Right kidney (tissue), 1 donor: ENCODE measurements at regions not wholly inside any gene's neighbourhood (a gene's known extent, or its start where the extent isn't known, plus 50 kb on each side); places are given as distances from the start of the nearest gene placed in this dataset.
"Not testable (repeated sequence)": the region's sequence is repeated elsewhere in the genome, so short reads cannot be mapped to it uniquely, and the experiment has no call there.

ENCODE experiments used
- DNase-seq: peaks from one replicate; pipeline ENCODE4 v3.0.0-alpha.2; 2016

GRCh38 chr1:238991765-238992495, 394.4 kb upstream of the CHRM3 start:
- DNase-seq, result no peak

GRCh38 chr1:238985312-238985711, 401.1 kb upstream of the CHRM3 start:
- DNase-seq, result no peak

GRCh38 chr1:238982736-238983135, 403.6 kb upstream of the CHRM3 start:
- DNase-seq, result no peak

- DNase-seq, result no peak
Measured at GRCh38 chr1:238981317-238981933, 404.9 kb upstream of the CHRM3 start.

- DNase-seq, result no peak
Measured at GRCh38 chr1:238980053-238980452, 406.3 kb upstream of the CHRM3 start.

- no peak for DNase-seq
Measured at GRCh38 chr1:238964631-238965030, 421.7 kb upstream of the CHRM3 start.

- no peak for DNase-seq
Measured at GRCh38 chr1:238962941-238963340, 423.4 kb upstream of the CHRM3 start.

GRCh38 chr1:238961790-238962189, 424.6 kb upstream of the CHRM3 start:
- DNase-seq, result no peak

GRCh38 chr1:238960071-238960470, 426.3 kb upstream of the CHRM3 start:
- no peak for DNase-seq

- no peak for DNase-seq
Measured at GRCh38 chr1:238955934-238956333, 430.4 kb upstream of the CHRM3 start.

- DNase-seq, result no peak
Measured at GRCh38 chr1:238954865-238955264, 431.5 kb upstream of the CHRM3 start.

GRCh38 chr1:238953448-238954010, 432.8 kb upstream of the CHRM3 start:
- DNase-seq, result no peak

GRCh38 chr1:238951809-238952208, 434.6 kb upstream of the CHRM3 start:
- DNase-seq, result no peak

- DNase-seq, result no peak
Measured at GRCh38 chr1:238950784-238951183, 435.6 kb upstream of the CHRM3 start.

- DNase-seq, result no peak
Measured at GRCh38 chr1:238950017-238950416, 436.4 kb upstream of the CHRM3 start.

GRCh38 chr1:238944028-238944427, 442.3 kb upstream of the CHRM3 start:
- no peak for DNase-seq

GRCh38 chr1:238927899-238928298, 458.5 kb upstream of the CHRM3 start:
- DNase-seq, result no peak

GRCh38 chr1:238916828-238917227, 469.5 kb upstream of the CHRM3 start:
- DNase-seq, result no peak

GRCh38 chr1:238914346-238914745, 472.0 kb upstream of the CHRM3 start:
- DNase-seq, result no peak

- no peak for DNase-seq
Measured at GRCh38 chr1:238913210-238913609, 473.2 kb upstream of the CHRM3 start.

GRCh38 chr1:238912148-238912547, 474.2 kb upstream of the CHRM3 start:
- no peak for DNase-seq

GRCh38 chr1:238902752-238903151, 483.6 kb upstream of the CHRM3 start:
- not testable (repeated sequence) for DNase-seq

- DNase-seq, result no peak
Measured at GRCh38 chr1:238900334-238900865, 486.0 kb upstream of the CHRM3 start.

GRCh38 chr1:238898856-238899255, 487.5 kb upstream of the CHRM3 start:
- no peak for DNase-seq
